ENCODE measurements at regions not wholly inside any gene's neighbourhood (a gene's known extent, or its start where the extent isn't known, plus 50 kb on each side); places are given as distances from the start of the nearest gene placed in this dataset.

DNA sequence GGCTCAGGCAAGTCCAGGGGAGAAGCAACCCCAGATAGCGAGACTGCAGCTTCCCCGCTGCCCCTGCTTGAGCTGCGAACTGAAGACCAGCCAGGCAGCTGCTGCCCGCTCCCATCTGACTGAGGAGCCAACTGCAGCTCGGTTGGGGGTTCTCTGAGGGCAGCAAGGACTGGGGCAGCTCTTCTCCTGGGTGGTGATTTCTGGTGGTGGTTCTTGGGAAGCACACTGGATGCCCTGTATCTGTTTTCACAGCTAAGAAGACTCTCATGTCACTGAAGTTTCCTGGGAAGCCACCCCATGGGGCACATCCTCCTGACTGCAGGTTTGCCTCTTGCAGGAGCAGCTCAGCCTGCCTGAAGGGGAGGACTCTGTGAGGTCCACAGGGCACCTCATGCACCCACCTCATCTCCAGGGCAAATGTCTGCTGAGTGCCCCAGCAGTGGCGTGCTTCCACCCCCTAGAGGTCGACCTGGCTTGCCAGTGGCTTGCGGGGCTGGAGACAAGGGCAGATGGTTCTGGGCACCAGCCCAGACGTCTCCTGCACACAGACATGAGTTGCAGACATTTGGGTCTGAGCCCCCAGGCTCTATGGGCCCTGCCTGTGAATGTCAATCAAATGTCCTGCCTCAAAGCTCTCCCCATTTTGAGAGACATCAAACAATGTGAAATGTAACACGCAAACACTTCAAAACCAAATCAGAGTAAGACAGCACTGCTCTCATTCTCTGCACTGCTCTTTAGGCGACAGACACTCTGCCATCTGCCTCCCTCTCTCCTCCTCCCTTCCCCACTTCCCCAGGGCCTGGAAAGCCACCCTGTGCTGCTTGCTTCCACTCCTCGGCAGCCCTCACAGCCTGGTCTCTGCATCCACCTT lies 800.9 kb downstream of the BRD1 start:
- no peak for DNase-seq (ENCODE audit: low spot score)

DNA sequence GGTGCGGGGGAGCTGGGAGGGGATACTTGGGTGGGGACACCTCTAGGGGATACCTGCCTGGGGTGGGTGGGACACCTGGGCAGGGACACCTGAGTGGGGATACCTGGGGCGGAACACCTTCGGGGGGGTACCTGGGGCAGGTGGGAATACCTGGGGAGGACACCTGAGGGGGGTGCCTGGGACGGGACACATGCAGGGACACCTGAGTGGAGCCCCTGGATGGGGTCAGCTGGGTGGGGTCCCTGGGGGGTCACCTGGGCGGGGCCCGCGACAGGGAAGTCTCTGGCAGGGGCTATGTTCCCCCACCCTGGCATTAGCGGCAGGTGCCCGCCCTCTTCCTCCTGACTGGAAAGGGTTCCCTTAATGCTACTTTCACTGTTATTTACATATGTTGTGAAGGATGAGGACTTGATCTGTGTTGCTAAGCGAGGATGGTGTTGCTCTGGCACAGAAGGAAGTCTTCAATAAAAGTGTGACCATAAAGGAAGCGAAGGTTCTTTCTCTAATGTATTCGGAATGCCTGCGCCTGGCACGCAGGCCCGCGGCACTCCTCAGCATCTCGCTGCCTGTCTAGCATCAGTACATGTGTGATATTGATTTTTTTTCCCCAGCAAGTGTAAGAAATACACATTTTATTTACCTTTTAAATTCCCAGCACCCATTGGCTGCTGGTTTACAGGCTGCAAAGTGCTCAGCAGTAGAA lies 801.7 kb downstream of the BRD1 start:
- no peak for DNase-seq (ENCODE audit: low spot score)

DNA sequence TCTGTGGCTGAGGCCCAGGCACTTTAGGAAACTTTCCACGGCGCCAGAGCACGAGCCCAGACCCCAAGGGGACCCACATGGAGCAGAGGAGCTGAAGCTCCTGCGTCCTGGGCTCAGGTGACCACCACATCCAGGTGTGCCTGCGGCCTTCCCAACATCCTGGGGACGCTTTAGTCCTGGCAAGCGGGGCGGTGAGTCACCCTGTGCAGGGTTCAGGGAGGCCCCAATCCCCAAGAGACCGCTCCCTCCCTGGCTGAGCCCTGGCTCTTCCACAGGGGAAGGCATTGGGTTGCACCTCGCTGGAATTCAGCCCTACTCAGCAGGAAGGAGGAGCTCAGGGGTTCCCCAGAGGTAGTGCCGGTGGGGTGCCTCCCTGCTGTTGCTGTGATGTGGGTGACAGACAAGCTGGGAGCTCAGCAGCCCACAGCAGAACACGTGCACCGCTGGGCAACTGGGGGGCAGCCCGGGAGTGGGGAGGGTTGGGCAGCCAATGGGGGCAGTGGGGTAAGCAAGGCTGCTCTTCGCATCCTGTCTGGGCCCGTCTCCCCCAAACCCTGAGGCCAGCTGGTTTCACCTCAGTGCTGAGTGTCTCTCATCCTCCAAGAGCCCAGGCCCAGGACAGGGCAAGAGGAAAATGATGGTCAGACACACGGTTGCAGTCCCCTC lies 802.8 kb downstream of the BRD1 start:
- no peak for DNase-seq (ENCODE audit: low spot score)

DNA sequence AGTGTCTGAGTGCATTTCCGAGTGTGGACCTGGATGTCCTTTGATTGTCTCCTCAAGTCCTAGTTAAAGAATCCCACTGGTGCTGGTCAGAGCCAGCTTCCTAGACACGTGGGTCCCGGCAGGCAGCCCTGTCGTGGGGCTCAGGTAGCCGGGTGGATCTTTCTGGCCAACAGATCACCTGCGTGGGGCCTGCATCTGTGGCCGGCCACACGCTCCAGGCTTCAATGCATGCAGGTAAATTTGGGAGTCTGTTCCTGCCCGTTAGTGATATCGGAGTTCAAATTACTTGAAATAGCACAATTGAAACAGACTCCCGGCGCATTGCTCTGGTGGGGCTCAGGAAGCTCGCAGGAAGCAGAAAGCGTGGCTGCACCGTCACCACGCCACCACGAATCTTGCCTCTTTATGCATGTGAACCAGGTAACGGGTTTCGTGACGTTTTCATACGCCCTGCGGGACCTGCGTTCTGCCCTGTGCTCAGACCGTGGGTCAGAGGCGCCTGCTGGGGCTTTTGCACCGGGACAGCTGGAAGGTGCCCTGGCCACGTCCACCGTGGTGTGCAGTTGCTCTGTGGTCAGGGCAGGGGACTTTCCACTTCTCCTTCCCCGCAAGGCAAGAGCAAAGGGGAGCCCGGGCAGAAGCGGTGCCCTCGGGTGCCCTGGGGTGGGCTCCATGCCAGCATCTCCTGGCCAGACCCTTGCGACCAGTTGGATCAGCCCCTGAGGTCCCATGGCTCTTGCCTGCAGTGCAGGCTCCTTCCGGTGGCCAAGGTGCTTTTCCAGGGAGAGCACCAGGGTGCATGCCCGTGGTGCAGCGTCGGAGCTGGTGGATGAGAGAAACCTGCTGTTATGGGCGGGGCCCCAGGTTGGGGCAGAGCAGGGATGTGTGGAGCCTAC lies 803.5 kb downstream of the BRD1 start:
- no peak for DNase-seq (ENCODE audit: low spot score)

DNA sequence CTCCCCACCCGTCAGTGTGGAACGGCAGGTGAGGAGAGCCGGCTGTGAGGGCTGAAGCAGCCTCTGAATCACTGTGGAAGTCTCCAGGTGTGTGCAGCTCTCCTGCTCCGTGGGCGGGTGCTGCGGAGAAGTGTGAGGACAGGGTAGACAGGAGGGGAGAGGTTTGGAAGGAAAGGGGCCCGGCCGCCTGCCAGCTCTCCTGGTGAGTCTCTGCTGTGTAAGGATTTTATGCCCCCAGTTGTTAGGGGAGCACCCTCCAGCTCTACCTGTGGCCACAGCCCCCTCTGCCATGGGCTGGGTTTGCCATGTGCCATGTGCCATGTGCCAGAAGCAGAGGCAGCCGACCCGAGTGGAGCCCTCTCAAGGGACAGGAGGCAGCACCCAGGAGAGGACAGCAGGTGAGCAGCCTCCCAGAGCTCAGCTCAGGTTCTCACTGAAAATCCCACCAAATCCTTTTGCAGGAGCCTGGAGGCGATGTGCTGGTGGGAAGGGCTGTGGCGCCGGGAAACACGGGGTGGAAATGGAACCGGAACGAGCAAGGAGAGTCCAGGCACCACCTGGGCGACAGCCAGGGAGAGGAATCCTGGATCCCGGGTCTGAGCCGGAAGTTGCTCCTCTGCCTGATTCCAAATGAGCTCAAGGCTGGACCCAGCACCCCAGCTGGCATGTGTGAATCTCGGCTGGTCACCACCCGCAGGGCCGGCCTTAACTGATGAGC lies 804.4 kb downstream of the BRD1 start:
- no peak for DNase-seq (ENCODE audit: low spot score)

DNA sequence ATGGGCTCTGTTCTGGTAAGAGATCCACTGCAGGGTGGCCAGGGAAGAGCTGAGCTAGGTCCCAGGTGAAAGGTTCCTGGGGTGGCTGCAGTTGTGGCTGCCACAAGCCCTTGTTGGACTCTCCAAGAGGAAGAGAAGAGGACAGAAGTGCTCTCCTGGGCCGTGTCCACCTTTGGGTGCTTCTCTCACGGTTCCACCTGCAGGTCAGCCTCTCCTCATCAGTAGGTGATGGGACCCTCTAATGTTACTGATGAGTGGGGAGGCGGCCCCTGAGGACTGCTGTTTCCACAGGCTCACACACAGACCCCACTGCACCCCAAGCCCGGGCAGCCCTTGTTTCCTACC lies 804.9 kb downstream of the BRD1 start:
- no peak for DNase-seq (ENCODE audit: low spot score)

DNA sequence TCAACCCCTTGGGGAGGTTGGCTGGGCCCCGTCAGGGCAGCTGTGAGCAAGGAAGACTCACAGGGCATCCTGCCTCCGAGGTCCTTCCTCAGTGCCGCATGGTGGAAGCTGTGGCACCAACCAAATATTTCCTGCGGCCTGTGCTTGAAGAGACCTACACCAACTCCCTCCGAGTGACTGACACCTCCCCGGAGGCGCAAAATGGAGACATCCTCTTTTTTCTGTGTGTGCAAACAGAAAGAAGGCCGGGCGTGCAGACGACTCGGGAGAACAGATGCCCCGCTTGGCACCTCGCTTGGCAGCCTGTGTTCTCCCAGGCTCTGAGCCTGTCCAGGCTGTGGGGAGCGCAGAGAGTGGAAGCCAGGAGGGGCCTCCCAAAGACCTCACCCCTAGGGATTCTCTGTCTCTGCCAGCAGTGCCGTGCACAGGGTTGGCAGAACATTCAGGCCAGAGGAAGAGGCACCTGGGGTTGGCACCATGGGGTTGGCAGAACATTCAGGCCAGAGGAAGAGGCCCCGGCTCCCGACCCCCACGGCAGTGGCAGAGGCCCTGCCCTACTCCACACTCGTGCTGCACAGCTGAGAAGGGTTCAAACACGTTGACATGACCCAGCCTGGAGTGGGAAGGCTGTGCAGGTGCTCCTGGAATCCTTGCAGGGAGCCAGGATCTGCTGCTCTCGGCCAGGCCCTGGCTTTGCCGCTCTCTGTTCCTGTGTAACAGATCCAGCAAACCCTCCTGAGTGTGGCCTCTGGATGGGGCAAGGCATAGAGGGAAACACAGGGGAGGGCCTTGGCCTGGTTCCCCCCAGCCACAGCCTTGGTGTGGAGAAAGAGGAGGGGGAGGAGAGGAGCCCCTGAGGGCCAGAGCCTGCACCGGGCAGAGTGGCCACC lies 805.5 kb downstream of the BRD1 start:
- no peak for DNase-seq (ENCODE audit: low spot score)

DNA sequence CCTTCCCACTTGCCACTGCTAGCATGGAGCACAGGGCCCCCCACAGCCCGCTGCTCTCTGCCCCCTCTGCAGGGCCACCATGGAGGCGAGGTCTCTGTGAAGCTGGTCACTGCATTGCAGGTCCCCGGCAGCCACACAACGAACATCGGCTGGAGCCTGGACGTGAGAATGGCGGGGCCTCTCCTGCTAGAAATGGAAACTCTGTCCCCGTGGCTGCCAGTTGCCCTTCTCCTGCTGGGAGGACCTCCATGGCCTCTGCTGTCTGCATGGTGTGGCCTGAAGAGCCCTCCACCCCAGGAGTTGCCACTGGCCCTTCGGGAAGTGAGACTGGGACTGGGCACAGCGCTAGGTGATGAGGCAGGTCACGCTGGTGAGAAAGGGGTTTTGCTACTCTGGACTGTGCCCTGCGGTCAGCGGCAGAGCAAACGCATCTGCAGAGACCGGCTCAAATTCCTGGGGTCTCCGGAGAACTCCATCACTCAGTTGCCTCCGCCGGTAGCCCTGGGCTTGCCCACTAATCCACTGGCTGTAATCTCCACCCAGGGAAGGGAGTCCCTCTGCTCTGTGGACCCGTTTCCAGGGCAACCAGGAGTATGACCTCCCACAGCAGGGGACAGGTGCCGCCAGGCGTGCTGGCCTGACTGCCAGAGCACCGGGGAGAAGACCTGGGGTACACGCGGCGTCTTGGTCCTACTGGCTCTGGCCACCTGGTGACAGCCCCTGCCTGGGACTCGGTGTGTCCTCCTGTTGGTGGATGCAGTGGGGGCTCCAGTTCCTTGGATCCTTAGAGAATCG lies 806.3 kb downstream of the BRD1 start:
- no peak for DNase-seq (ENCODE audit: low spot score)

DNA sequence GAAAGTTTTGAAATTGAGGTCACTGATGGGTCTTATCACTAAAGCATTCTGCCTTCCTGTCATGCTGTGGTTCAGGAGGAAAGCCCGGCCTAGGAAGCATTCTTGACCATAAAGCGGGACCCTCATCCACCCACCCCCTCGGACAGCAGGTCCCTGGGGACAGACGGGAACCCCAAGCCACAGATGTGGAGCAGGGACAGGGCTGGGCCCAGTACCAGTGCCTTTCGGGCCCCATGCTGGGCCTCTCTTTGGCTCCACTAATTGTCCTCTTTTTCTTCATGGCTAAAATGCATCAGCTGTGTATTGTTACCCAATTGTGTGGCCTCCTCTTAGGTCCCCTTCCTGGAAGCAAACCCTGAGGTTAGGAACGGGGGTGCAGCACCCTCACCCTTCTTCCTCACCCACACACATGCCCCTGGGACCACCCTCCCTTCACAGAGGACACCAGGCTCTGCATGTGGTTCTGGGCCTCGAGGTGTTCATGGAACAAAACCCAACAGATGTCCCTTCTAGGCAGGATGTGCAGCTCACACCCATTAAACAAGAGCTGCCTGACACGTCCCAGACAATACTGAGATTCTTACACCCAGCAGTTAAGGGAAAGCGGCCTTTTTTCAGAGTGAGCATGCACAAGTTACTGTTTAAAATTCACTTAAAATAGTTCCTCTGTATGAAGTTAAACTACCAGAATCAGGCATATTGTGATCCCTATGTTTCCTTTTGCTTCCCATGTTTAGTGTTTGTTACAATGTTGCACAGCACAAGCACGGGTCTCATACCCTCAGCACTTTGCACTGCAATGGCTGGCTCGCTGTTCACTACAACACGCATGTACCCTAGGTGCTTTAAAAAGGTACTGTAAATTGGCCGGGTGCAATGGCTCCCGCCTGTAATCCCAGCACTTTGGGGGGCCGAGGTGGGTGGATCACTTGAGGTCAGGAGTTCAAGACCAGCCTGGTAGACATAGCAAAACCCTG lies 807.6 kb downstream of the BRD1 start:
- DNase-seq (ENCODE audit: low spot score): no peak

DNA sequence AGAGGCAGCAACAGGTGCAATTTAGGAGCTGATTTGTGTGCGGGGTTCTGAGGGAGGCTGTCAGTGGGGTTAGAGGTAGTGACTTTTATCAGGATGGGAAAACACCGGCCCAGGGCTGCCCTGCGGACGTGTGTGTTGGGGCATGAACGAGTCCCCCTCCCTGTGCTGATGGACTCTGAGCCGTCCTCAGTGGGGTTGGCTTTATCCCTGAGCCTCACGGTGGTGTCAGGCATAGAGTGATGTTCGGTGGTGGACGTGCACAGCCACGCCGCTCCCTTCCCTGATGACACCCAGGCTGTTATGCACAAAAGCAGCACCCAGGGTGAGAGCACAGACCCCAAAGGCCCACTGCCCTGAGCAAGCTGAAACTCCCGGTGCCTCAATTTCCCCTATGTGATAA lies 809.1 kb downstream of the BRD1 start:
- DNase-seq (ENCODE audit: low spot score): no peak

DNA sequence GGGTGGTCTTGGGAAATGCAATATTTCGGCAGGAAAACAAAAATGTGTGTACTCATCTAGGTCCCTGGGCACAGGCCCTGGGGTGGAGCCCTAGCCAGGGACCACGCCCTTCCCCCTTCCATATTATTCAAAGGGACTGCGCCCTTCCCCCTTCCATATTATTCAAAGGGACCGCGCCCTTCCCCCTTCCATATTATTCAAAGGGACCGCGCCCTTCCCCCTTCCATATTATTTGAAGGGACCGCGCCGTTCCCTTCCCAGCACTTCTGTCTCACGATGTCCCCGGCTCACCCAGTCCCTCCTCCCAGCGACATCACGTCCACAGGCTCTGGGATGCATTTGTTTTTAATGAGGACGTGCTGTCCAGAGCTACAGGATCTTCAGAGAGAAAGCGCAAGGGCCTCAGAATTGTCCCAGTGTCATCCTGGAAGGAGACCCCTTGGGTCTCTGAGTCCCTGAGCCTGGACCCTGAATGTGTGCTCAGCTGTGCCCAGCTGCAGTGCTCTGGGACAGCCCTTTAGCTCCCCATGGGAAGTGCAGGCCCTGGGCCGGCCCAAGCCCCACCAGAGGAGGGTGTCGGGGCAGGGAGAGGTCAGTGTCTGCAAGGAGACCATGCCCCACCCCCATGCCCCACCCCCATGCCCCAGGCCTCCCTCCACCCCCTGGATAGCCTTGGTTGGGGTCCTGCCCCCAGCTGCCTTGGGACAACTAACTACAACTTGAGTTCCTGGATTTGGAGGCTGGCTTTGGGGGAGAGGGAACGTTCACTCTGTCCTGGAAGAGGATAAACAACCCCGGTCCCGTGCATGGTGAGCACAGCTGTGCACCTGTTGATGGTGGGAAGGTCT lies 810.0 kb downstream of the BRD1 start:
- DNase-seq (ENCODE audit: low spot score): no peak

DNA sequence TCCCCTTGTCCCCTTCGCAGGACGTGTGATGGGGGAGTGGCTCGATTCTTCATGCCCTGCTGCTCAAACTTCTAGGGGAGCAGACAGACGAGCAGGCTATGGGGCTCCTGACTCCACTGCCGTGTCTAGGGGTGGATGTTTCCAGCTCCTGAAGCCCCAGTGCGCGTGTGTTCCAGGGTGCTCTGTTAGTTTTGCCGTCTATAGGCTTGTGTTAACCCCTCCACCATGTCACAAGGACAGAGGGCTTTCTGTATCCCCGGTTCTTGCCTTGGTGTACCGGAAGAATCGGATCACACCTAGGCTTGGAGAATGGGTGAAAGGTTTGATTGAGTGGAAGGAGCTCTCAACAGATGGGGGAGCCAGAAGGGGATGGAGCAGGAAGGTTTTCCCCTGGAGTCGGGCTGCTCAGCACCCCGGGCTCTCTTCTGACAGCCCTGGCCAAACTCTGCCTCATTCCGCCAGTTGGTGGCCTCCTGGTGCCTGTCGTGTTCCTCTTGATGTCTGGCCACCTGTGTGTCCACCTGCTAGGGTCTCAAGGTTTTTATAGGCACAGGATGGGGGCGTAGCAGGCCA lies 810.7 kb downstream of the BRD1 start:
- no peak for DNase-seq (ENCODE audit: low spot score)

DNA sequence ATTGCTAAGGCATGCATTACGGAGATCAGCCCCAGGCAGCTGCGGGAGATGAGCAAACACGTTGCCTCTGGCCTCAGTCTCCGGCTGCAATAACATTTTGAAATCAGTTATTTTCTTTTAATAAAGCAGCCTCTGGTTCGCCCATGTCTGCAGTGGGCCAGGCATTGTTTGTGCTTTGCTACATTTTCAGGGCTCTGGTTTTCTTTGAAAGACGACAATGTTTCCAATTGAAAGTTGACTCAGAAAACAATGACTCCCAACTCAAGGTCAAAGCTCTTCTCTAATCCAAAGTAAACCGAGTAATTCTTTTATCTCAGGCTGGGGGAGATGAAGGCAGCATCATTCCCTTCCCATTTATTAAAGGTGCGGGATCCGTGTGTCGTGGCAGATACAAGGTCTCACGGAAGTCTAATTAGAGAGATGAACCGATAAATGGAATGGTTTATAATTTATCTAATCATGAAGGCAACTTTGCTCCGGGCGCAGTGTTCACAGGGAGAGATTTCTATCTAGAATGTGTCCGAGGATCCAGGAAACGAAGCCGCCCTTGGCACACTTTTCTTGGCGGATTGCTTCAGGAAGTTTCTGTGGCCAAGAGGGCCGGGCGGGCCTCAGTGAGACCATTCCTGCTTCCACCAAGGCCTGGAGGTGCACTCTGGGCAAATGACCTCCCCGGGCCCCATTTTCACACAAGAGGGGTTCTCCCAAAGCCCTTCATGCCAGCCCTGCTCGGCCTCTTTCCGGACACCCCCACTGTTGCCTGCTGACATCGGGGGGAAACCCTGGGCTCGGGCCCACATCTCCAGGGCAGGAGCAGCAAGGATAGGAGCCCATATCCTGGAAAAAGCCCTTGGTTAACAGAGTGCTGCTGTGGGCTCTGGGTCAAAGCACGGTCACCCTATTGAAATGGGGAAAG lies 811.4 kb downstream of the BRD1 start:
- DNase-seq (ENCODE audit: low spot score): no peak

DNA sequence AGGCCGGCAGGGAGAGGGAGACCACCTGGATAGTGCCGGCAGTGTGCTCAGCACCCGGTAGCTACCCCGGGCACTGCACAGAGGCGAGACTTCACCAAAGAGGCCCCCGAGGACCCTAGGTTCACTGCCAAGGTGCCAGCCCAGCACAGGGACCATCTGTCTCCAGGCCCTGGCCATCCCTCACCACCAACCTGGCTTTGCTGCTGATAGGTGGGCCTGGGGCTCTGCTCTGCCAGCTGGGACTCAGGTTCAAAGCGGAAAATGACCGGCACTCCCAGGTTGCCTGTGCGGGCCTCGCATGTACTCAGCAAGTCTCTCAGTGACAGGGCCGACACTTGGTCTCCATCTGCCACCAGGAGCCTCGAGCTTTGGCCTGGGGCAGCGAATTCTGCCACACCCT lies 812.2 kb downstream of the BRD1 start:
- DNase-seq (ENCODE audit: low spot score): no peak

DNA sequence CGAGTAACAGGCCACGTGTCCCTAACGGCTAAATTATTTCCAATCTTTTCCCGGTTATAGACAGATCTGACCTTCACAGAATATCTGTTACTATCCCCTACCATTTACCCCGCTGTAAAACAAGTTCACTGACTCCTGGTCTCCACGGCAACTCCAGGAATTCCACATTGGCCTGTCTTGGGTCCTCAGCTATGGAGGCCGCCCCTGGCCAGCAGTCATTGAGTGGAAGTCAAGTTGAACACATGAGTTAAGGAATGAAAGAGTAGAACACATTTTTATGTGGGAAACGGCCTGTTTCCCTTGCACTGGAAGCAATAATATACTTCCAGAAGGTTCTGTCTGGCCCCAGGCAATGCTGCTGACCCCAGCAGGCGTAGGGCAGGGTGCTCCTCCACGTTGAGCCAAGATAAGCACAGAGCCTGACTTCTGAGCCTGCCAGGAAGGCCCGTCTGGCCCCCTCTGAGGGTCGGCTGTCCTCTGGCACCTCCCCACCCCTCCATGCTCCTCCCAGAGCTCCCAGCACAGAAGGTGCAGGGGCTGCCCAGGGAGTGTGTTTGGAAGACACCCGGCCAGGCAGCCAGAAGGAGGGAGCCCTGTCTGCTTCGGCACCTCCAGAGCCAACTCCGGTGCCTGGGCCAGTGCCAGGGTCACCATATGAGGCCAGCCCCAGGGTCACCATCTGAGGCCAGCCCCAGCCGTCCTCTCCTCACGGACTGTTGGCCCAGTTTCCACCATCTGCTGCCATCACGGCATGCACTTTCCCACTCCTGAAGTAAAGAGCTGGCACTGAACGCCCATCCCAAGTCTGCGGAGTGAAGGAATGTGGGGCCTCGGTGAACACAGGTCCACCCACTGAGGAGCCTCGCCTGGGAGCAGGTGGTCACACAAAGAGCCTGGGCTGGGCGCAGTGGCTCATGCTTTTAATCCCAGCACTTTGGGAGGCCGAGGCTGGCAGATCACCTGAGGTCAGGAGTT lies 813.2 kb downstream of the BRD1 start:
- peak; percentile 6 for DNase-seq (ENCODE audit: low spot score)
